ENCODE measurements at regions not wholly inside any gene's neighbourhood (a gene's known extent, or its start where the extent isn't known, plus 50 kb on each side); places are given as distances from the start of the nearest gene placed in this dataset.

DNA sequence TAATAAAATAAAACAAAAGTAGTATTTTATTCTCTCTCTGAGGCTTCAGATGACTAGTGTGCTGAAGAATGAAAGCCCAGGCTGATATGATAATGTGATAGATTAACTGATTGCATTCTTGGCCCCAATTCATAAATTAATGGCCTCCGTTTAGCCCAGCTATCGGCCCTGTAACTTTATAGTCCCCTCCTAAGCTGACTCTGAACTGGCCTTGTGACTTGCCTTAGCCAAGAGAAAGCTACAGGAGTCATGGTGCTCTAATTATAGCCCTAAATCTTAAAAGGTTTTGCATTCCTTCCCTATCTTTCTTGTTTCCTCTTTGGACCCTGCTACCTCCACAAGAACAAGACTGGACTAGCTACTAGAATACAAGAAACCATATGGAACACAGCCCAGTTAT is 123.2 kb upstream of the EPHA3 start:
- FAIRE-seq (no peak), DNase-seq (ENCODE audit: insufficient read length, low spot score) (no peak)
- TF ChIP-seq POLR2A (IDR thresholded peaks at IDR 0.05; ENCODE audit: low read depth, low read length) (no peak), POLR2AphosphoS5 (IDR thresholded peaks at IDR 0.05; ENCODE audit: low read depth, low read length) (no peak), TAF1 (IDR thresholded peaks at IDR 0.05; ENCODE audit: low read depth, low read length) (no peak), SPI1 (IDR thresholded peaks at IDR 0.05; ENCODE audit: low read depth, low read length) (no peak), POU2F2 (IDR thresholded peaks at IDR 0.05; ENCODE audit: low read depth, low read length) (no peak), PAX5 (IDR thresholded peaks at IDR 0.05; ENCODE audit: insufficient read depth, low read length, severe bottlenecking) (no peak)

DNA sequence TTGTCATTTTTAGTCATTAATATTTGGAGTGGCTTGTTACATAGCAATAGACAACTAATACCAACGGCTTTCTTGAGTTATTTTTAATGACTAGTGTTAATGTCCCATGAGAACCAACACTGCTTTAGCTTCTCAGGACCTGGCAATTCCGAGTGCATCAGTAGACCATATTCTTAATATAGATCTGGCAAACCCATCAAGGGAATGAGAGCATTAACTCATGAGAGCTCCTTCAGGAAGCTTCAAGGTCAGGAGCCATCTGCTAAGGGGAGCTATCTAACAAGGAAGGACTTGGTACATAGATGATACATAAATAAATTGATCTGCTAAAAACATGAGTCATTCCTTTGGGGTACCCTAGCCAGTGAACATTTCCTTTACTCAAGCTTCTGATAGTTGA is 122.6 kb upstream of the EPHA3 start:
- no peak for FAIRE-seq
- TF ChIP-seq SPI1 (IDR thresholded peaks at IDR 0.05; ENCODE audit: low read depth, low read length), result no peak
- no peak for TF ChIP-seq TAF1 (IDR thresholded peaks at IDR 0.05; ENCODE audit: low read depth, low read length)
- TF ChIP-seq POLR2A (IDR thresholded peaks at IDR 0.05; ENCODE audit: low read depth, low read length), result no peak
- no peak for TF ChIP-seq POU2F2 (IDR thresholded peaks at IDR 0.05; ENCODE audit: low read depth, low read length)
- TF ChIP-seq PAX5 (IDR thresholded peaks at IDR 0.05; ENCODE audit: insufficient read depth, low read length, severe bottlenecking), result no peak
- no peak for TF ChIP-seq POLR2AphosphoS5 (IDR thresholded peaks at IDR 0.05; ENCODE audit: low read depth, low read length)

GRCh38 chr3:88985491-88985890 is 121.9 kb upstream of the EPHA3 start:
- DNase-seq (ENCODE audit: insufficient read length, low spot score), result no peak
- TF ChIP-seq SPI1 (IDR thresholded peaks at IDR 0.05; ENCODE audit: low read depth, low read length), result no peak
- no peak for TF ChIP-seq POU2F2 (IDR thresholded peaks at IDR 0.05; ENCODE audit: low read depth, low read length)
- no peak for TF ChIP-seq PAX5 (IDR thresholded peaks at IDR 0.05; ENCODE audit: insufficient read depth, low read length, severe bottlenecking)
- TF ChIP-seq TAF1 (IDR thresholded peaks at IDR 0.05; ENCODE audit: low read depth, low read length), result no peak
- TF ChIP-seq POLR2AphosphoS5 (IDR thresholded peaks at IDR 0.05; ENCODE audit: low read depth, low read length), result no peak
- TF ChIP-seq POLR2A (IDR thresholded peaks at IDR 0.05; ENCODE audit: low read depth, low read length), result no peak
- no peak for FAIRE-seq

More for the DNA sequence above, 122.6 kb upstream of the EPHA3 start:
- no peak for DNase-seq (ENCODE audit: insufficient read length, low spot score)

GRCh38 chr3:88986834-88987233 is 120.6 kb upstream of the EPHA3 start:
- FAIRE-seq (no peak), DNase-seq (ENCODE audit: insufficient read length, low spot score) (no peak)
- TF ChIP-seq POLR2AphosphoS5 (IDR thresholded peaks at IDR 0.05; ENCODE audit: low read depth, low read length) (no peak), TAF1 (IDR thresholded peaks at IDR 0.05; ENCODE audit: low read depth, low read length) (no peak), POLR2A (IDR thresholded peaks at IDR 0.05; ENCODE audit: low read depth, low read length) (no peak), SPI1 (IDR thresholded peaks at IDR 0.05; ENCODE audit: low read depth, low read length) (no peak), PAX5 (IDR thresholded peaks at IDR 0.05; ENCODE audit: insufficient read depth, low read length, severe bottlenecking) (no peak), POU2F2 (IDR thresholded peaks at IDR 0.05; ENCODE audit: low read depth, low read length) (no peak)

GRCh38 chr3:88987776-88988175 is 119.6 kb upstream of the EPHA3 start:
- TF ChIP-seq TAF1 (IDR thresholded peaks at IDR 0.05; ENCODE audit: low read depth, low read length) (no peak), PAX5 (IDR thresholded peaks at IDR 0.05; ENCODE audit: insufficient read depth, low read length, severe bottlenecking) (no peak), SPI1 (IDR thresholded peaks at IDR 0.05; ENCODE audit: low read depth, low read length) (no peak), POU2F2 (IDR thresholded peaks at IDR 0.05; ENCODE audit: low read depth, low read length) (no peak), POLR2A (IDR thresholded peaks at IDR 0.05; ENCODE audit: low read depth, low read length) (no peak), POLR2AphosphoS5 (IDR thresholded peaks at IDR 0.05; ENCODE audit: low read depth, low read length) (no peak)
- FAIRE-seq, result no peak
- DNase-seq (ENCODE audit: insufficient read length, low spot score), result no peak

DNA sequence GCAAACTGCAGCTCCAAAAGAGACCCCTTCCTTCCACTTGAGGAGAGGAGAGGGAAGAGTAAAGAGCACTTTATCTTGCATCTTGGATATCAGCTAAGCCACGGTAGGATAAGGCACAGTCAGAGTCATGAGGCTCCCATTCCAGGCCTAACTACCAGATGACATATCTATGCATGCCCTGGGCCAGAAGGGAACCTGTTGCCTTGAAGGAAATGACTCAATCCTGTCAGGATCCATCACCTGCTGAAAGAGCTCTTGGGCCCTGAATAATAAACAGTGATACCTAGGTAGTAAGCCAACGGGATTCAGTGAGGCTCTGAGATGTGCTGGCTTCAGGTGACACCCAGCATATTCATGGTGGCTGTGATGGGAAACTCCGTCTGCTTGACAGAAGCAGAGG is 118.5 kb upstream of the EPHA3 start:
- DNase-seq (ENCODE audit: insufficient read length, low spot score), result no peak
- no peak for FAIRE-seq
- no peak for TF ChIP-seq POLR2A (IDR thresholded peaks at IDR 0.05; ENCODE audit: low read depth, low read length)
- TF ChIP-seq POU2F2 (IDR thresholded peaks at IDR 0.05; ENCODE audit: low read depth, low read length), result no peak
- TF ChIP-seq SPI1 (IDR thresholded peaks at IDR 0.05; ENCODE audit: low read depth, low read length), result no peak
- no peak for TF ChIP-seq PAX5 (IDR thresholded peaks at IDR 0.05; ENCODE audit: insufficient read depth, low read length, severe bottlenecking)
- no peak for TF ChIP-seq TAF1 (IDR thresholded peaks at IDR 0.05; ENCODE audit: low read depth, low read length)
- no peak for TF ChIP-seq POLR2AphosphoS5 (IDR thresholded peaks at IDR 0.05; ENCODE audit: low read depth, low read length)

DNA sequence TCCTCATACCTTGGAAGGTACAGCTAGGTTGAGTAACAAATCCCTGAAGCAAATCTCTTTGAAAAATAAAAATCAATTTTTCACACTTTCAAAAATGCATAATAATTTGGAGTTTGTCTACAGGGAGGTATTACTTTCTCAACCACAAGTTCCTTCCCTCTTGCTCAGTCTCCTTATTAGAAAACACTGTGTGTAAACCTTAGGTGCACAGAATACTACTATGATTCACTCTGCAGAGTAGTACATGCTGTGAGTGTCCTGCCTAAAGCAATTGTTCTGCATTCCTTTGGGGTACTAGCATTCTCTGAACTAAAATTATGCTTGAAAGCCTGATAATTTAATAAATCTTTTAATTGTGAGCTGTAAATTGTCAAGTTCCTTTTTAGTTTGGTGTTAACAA is 115.9 kb upstream of the EPHA3 start:
- TF ChIP-seq SPI1 (IDR thresholded peaks at IDR 0.05; ENCODE audit: low read depth, low read length), result no peak
- TF ChIP-seq TAF1 (IDR thresholded peaks at IDR 0.05; ENCODE audit: low read depth, low read length), result no peak
- TF ChIP-seq POLR2AphosphoS5 (IDR thresholded peaks at IDR 0.05; ENCODE audit: low read depth, low read length), result no peak
- no peak for TF ChIP-seq PAX5 (IDR thresholded peaks at IDR 0.05; ENCODE audit: insufficient read depth, low read length, severe bottlenecking)
- no peak for TF ChIP-seq POLR2A (IDR thresholded peaks at IDR 0.05; ENCODE audit: low read depth, low read length)
- no peak for TF ChIP-seq POU2F2 (IDR thresholded peaks at IDR 0.05; ENCODE audit: low read depth, low read length)
- no peak for DNase-seq (ENCODE audit: insufficient read length, low spot score)
- FAIRE-seq, result no peak

GRCh38 chr3:88996691-88997090 is 110.7 kb upstream of the EPHA3 start:
- FAIRE-seq (no peak), DNase-seq (ENCODE audit: insufficient read length, low spot score) (no peak)
- TF ChIP-seq PAX5 (IDR thresholded peaks at IDR 0.05; ENCODE audit: insufficient read depth, low read length, severe bottlenecking) (no peak), POLR2A (IDR thresholded peaks at IDR 0.05; ENCODE audit: low read depth, low read length) (no peak), POLR2AphosphoS5 (IDR thresholded peaks at IDR 0.05; ENCODE audit: low read depth, low read length) (no peak), POU2F2 (IDR thresholded peaks at IDR 0.05; ENCODE audit: low read depth, low read length) (no peak), TAF1 (IDR thresholded peaks at IDR 0.05; ENCODE audit: low read depth, low read length) (no peak), SPI1 (IDR thresholded peaks at IDR 0.05; ENCODE audit: low read depth, low read length) (no peak)

DNA sequence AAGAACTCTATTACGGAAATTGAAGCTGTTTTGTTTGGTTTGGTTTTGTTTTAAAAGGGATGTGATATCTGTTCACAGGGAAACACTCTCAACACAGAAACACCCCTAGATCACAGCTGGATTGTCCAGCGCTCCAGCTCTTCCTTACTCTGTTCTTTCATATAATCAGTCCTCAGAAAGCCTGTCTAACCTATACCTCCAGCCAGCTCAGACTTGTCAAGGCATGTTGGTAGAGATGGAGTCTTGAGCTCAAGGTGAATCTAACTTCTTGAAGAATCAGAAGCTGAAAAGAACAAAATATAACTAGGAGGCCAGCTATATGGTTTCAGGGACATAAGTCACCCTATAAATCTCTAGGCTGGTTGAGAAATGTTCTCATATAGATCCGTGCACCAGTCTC is 110.2 kb upstream of the EPHA3 start:
- FAIRE-seq, result no peak
- DNase-seq (ENCODE audit: insufficient read length, low spot score), result no peak
- TF ChIP-seq POU2F2 (IDR thresholded peaks at IDR 0.05; ENCODE audit: low read depth, low read length), result no peak

DNA sequence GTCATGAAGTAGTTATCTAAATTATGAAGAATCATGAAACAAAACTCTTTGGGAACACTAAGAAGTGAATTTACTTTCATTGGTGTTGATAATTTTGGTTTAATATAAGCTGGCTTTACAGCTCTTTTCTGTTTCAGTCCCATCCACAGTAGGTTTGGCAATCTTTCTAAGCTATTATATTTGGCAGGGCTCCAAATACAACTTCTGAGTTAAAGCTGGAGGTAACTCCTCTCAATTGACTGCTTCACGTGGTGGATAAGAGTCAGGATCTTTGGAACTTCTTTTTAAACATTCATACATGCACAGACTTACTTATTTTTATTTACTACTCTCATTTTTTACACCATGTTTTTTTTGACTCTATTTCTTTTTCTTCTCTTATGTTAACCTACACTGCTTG is 106.5 kb upstream of the EPHA3 start:
- FAIRE-seq (no peak), DNase-seq (ENCODE audit: insufficient read length, low spot score) (no peak)
- TF ChIP-seq POLR2A (IDR thresholded peaks at IDR 0.05; ENCODE audit: low read depth, low read length), result no peak
- no peak for TF ChIP-seq POLR2AphosphoS5 (IDR thresholded peaks at IDR 0.05; ENCODE audit: low read depth, low read length)
- no peak for TF ChIP-seq TAF1 (IDR thresholded peaks at IDR 0.05; ENCODE audit: low read depth, low read length)
- TF ChIP-seq POU2F2 (IDR thresholded peaks at IDR 0.05; ENCODE audit: low read depth, low read length), result no peak
- no peak for TF ChIP-seq SPI1 (IDR thresholded peaks at IDR 0.05; ENCODE audit: low read depth, low read length)
- TF ChIP-seq PAX5 (IDR thresholded peaks at IDR 0.05; ENCODE audit: insufficient read depth, low read length, severe bottlenecking), result no peak

Data from GM12891 (cell line).